Hepatocyte (in vitro differentiated cells): ENCODE measurements at regions not wholly inside any gene's neighbourhood (a gene's known extent, or its start where the extent isn't known, plus 50 kb on each side); places are given as distances from the start of the nearest gene placed in this dataset.

ENCODE experiments used
- DNase-seq: peaks from one replicate; pipeline ENCODE4 v3.0.0-alpha.2; 2016; ENCODE audit warnings: low spot score
- H2AFZ ChIP-seq: fragments of 200-600 bp; sonication (generic); 2 replicates; pipeline ENCODE4 v1.6.0; 2016; ENCODE audit warnings: antibody characterized with exemption, mild to moderate bottlenecking
- H3K27ac ChIP-seq: fragments of 200-600 bp; sonication (generic); 2 replicates; pipeline ENCODE4 v1.5.1; 2016; ENCODE audit warnings: mild to moderate bottlenecking
- H3K27me3 ChIP-seq: fragments of 200-600 bp; sonication (generic); 2 replicates; pipeline ENCODE4 v1.6.1; 2016
- H3K36me3 ChIP-seq: fragments of 200-600 bp; sonication (generic); replicated peaks from 2 replicates; pipeline ENCODE4 v1.5.1; 2016; ENCODE audit warnings: low read depth; ENCODE audit not compliant: insufficient read depth
- H3K4me1 ChIP-seq: fragments of 200-600 bp; sonication (generic); 2 replicates; pipeline ENCODE4 v1.5.1; 2016; ENCODE audit warnings: mild to moderate bottlenecking, moderate library complexity; ENCODE audit not compliant: insufficient read depth
- H3K4me2 ChIP-seq: fragments of 200-600 bp; sonication (generic); 2 replicates; pipeline ENCODE4 v1.6.0; 2016
- H3K4me3 ChIP-seq: fragments of 200-600 bp; sonication (generic); 2 replicates; pipeline ENCODE4 v1.5.1; 2016; ENCODE audit warnings: mild to moderate bottlenecking
- H3K79me2 ChIP-seq: fragments of 200-600 bp; sonication (generic); 2 replicates; pipeline ENCODE4 v1.6.0; 2017; ENCODE audit warnings: mild to moderate bottlenecking
- H3K9me2 ChIP-seq: fragments of 200-600 bp; sonication (generic); replicated peaks from 2 replicates; pipeline ENCODE4 v1.6.0; 2017; ENCODE audit warnings: mild to moderate bottlenecking; ENCODE audit not compliant: insufficient read depth
- H3K9me3 ChIP-seq: fragments of 200-600 bp; sonication (generic); 2 replicates; pipeline ENCODE4 v1.5.1; 2016; ENCODE audit warnings: low read depth, mild to moderate bottlenecking
- H4K20me1 ChIP-seq: fragments of 200-600 bp; sonication (generic); 2 replicates; pipeline ENCODE4 v1.6.0; 2016; ENCODE audit warnings: mild to moderate bottlenecking; ENCODE audit not compliant: insufficient read depth, poor library complexity, severe bottlenecking
- CTCF ChIP-seq: fragments of 200-600 bp; sonication (generic); IDR thresholded peaks from 2 replicates; pipeline ENCODE4 v1.5.1; 2016; ENCODE audit warnings: antibody characterized with exemption, mild to moderate bottlenecking; ENCODE audit not compliant: poor library complexity
- EZH2 ChIP-seq: fragments of 200-600 bp; sonication (generic); IDR thresholded peaks from 2 replicates; pipeline ENCODE4 v1.6.1; 2016; ENCODE audit warnings: antibody characterized with exemption, mild to moderate bottlenecking, borderline replicate concordance
- EZH2phosphoT487 ChIP-seq: fragments of 200-600 bp; sonication (generic); IDR thresholded peaks from one replicate; pipeline ENCODE4 v1.6.1; 2018; ENCODE audit warnings: antibody characterized with exemption, mild to moderate bottlenecking, low read depth, moderate library complexity; ENCODE audit not compliant: unreplicated experiment, severe bottlenecking
- WGBS: methylation state at CpG from one replicate; pipeline ENCODE4 v1.1.6; 2016; ENCODE audit warnings: low lambda C conversion rate; ENCODE audit errors: missing lambda C conversion rate; 5-methylcytosine and 5-hydroxymethylcytosine counted together

DNA sequence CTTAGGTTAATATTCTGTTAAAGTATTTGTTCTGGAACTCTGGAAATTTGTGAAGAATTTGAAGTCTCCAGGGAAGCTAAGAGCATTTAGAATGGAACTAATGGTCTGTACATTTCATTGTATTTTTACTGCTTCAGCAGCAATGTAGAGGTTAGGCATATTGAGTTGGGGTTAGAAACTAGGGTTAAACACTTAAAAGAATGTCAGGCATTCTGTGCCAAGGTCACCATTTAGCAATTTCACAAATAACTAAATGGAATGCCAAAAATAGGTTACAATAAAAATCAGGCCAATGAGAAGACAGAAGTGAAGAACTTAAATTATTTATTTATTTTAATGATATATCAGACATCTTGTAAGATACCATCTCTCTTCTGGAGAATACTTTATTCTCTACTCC, 210.8 kb downstream of the C12orf50 start:
- TF ChIP-seq CTCF (no peak), EZH2phosphoT487 (no peak)
- no peaks in the 10 kb centered on the region for H3K27me3 ChIP-seq
- H3K27ac ChIP-seq, result no peak overlapping the region
- DNase-seq, result no peak
- H3K79me2 ChIP-seq, result no peaks in the 10 kb centered on the region
- no peaks in the 10 kb centered on the region for H3K9me3 ChIP-seq
- no peak overlapping the region for H2AFZ ChIP-seq
- H3K4me3 ChIP-seq, result no peak overlapping the region
- no peaks in the 10 kb centered on the region for H3K36me3 ChIP-seq
- H4K20me1 ChIP-seq, result no peaks in the 10 kb centered on the region
- no peaks in the 10 kb centered on the region for H3K4me1 ChIP-seq
- no peak overlapping the region for H3K4me2 ChIP-seq
- H3K9me2 ChIP-seq, result no peaks in the 10 kb centered on the region

GRCh38 chr12:87815771-87816585, 213.2 kb downstream of the C12orf50 start:
- H3K27ac ChIP-seq, result no peak overlapping the region
- no peaks in the 10 kb centered on the region for H3K9me2 ChIP-seq
- H3K4me2 ChIP-seq, result no peak overlapping the region
- 75% methylated on average over 6 of the region's 6 CpGs for WGBS
- H4K20me1 ChIP-seq, result no peaks in the 10 kb centered on the region
- H3K27me3 ChIP-seq, result no peaks in the 10 kb centered on the region
- H3K9me3 ChIP-seq, result no peaks in the 10 kb centered on the region
- no peak overlapping the region for H2AFZ ChIP-seq
- TF ChIP-seq EZH2phosphoT487, result no peak
- no peak for TF ChIP-seq CTCF
- no peak for TF ChIP-seq EZH2
- H3K4me3 ChIP-seq, result no peak overlapping the region
- H3K79me2 ChIP-seq, result no peaks in the 10 kb centered on the region
- no peak for DNase-seq
- H3K36me3 ChIP-seq, result no peaks in the 10 kb centered on the region
- no peaks in the 10 kb centered on the region for H3K4me1 ChIP-seq

- no peak overlapping the region for H2AFZ ChIP-seq
- no peaks in the 10 kb centered on the region for H3K9me2 ChIP-seq
- no peak overlapping the region for H3K4me3 ChIP-seq
- TF ChIP-seq CTCF, result no peak
- TF ChIP-seq EZH2phosphoT487, result no peak
- no peaks in the 10 kb centered on the region for H3K9me3 ChIP-seq
- H4K20me1 ChIP-seq, result no peaks in the 10 kb centered on the region
- no peak for DNase-seq
- no peaks in the 10 kb centered on the region for H3K36me3 ChIP-seq
- no peak overlapping the region for H3K4me2 ChIP-seq
- no peaks in the 10 kb centered on the region for H3K27me3 ChIP-seq
- H3K4me1 ChIP-seq, result peaks cover 3% of the 10 kb centered on the region
- H3K27ac ChIP-seq, result no peak overlapping the region
- H3K79me2 ChIP-seq, result no peaks in the 10 kb centered on the region
- 75% methylated on average over 2 of the region's 2 CpGs for WGBS
Observed at GRCh38 chr12:87814625-87815024, 214.6 kb downstream of the C12orf50 start.
